Islet of Langerhans (tissue), 1 donor: ENCODE measurements at regions not wholly inside any gene's neighbourhood (a gene's known extent, or its start where the extent isn't known, plus 50 kb on each side); places are given as distances from the start of the nearest gene placed in this dataset.

Experiments used
- FAIRE-seq: peaks from one replicate; lab custom pipeline; 2011; peaks lifted over from hg19 to GRCh38; lab: Jason Lieb, UNC

GRCh38 chr2:37544591-37545031, 126.8 kb downstream of the CDC42EP3 start:
- no peak for FAIRE-seq

GRCh38 chr2:37549598-37549997, 121.8 kb downstream of the CDC42EP3 start:
- no peak for FAIRE-seq

DNA sequence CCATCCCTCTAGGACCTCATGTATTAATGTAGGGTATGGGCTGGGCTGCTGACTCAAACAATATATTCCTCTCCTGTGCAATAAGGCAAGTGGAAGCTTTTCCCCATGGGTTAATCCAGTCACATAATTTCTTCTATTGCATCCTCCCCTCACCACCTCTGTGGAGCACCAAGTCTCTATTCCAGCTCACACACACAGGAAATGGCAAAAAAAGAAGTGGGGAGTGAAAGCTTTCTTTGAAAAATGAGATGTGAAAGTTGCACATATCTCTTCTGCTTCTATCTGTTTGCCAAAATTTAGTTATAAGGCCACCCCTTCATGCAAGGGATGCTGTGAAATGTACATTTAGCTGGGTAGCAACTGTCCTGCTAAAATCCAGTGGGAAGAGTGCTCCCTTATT, 121.3 kb downstream of the CDC42EP3 start:
- no peak for FAIRE-seq

DNA sequence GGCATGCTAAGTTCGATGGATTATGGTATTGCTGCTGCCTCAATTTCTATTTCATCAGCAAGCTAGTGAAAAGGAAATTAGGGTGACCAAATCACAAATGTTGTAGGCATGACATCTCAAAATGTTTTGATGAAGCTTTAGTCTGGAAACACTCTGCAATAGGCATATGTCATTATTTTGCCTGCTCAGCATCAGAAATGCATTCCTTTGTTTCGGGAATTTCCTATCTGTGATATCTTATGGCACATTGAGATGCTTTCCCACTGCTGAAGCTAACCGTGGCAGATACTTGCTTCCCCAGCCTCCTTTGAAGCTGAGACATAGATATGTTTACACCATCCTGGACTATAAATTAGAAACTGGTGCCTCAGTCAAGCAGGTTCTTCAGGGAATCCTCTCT, 119.7 kb downstream of the CDC42EP3 start:
- no peak for FAIRE-seq

DNA sequence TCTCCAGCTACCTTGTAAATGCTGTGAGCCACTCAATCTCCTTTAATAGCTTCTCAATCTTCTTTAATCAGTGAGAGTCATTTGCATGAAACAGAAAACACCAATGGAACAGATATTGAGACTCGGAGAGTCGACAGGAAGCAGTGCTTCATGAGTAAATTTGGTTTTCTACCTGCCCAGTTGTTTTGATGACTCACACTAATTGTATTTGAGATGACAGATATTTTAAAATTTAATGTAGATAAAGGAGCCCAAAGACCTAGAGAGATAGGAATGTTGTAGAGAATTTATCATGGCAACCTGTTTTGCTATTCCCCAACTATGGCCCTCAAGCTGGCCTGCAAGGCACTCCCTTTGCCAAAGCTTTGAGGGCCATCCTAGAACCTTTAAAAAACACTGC, 119.1 kb downstream of the CDC42EP3 start:
- no peak for FAIRE-seq

GRCh38 chr2:37553411-37554154, 117.9 kb downstream of the CDC42EP3 start:
- no peak for FAIRE-seq

DNA sequence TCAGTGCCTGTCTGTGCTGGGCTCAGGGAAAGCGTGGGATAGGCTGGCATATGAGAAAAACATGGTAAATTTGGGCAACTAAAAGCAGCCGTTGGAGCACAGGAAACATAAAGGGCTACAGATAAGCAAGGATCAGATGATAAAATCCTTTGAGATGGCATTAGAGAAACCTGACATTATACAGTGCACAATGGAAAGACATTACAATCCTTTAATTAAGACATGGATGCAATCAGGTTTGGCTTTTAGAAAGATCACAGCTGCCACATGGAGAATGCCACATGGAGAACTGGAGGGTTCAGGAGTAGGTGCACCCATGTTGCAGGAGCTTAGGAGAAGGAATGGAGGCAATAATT, 117.3 kb downstream of the CDC42EP3 start:
- FAIRE-seq, result no peak

DNA sequence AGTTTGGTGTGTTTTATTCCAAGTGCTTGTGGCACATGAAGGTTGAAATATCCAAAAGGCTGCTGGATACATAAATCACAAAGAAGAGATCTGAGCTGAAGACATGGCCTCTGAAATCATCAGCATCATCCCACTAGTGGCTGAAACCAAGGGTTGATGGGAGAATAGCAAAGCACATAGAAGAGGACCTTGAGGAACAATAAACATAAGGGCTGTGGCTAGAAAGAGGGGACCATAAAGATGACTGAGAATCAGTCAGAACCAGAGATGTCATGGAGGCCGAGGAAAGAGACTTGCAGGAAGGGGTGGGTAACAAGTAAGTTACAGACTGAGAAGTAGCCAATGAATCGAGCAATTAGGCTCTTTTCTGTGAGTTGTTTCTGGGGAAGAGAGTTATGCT, 116.8 kb downstream of the CDC42EP3 start:
- no peak for FAIRE-seq

- no peak for FAIRE-seq
These were observed 116.0 kb downstream of the CDC42EP3 start for GRCh38 chr2:37555457-37555856.

GRCh38 chr2:37556256-37556655, 115.2 kb downstream of the CDC42EP3 start:
- FAIRE-seq, result no peak

DNA sequence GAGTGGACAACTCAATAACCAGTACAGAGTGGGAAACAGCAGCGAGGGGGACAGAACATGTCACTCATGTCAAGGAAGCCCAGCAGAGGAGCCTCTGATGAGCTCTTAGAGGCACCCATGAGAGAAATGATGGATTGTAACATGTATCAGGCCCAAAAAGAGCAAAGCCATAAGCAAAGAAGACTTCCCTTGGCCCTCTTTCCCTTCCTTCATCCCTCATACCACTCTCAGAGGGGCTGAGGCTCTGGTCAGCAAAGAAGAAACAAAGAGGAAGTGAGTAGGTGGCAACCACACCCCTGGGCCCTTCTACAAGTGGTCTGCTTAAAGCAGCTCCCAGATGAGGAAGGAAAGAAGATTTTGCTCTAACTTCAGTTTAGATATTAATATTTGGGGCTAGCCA, 112.8 kb downstream of the CDC42EP3 start:
- FAIRE-seq, result no peak

DNA sequence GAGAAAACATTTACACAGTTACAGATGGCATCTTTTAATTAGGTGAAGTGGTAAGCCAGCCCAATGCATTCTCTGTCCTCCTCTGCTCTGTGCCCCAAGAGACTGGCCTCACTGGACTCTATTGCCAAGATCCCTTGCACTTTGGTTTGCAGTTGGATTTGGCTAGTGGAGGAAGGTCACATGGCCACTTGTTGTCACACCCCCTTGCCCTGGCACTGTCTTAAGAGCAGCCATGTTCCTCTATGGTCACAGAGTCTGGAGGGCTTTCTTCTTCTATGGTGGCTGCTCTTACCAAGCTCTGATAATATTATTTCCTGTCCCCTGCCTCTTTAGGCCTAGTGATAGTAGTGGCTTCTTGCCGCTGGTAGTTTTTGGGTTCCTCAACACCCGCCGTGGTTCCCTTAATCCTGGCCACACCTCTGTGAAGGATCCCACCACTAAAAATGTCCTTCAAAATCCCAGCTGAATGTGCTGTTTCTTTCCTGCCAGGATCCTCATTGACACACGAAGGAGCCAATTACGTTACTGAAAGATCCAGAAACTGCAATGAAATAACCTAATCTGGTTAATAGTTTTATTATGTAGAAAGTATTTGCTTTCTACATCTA, 111.1 kb downstream of the CDC42EP3 start:
- FAIRE-seq, result no peak

- no peak for FAIRE-seq
These were observed 110.4 kb downstream of the CDC42EP3 start for GRCh38 chr2:37560863-37561614.

DNA sequence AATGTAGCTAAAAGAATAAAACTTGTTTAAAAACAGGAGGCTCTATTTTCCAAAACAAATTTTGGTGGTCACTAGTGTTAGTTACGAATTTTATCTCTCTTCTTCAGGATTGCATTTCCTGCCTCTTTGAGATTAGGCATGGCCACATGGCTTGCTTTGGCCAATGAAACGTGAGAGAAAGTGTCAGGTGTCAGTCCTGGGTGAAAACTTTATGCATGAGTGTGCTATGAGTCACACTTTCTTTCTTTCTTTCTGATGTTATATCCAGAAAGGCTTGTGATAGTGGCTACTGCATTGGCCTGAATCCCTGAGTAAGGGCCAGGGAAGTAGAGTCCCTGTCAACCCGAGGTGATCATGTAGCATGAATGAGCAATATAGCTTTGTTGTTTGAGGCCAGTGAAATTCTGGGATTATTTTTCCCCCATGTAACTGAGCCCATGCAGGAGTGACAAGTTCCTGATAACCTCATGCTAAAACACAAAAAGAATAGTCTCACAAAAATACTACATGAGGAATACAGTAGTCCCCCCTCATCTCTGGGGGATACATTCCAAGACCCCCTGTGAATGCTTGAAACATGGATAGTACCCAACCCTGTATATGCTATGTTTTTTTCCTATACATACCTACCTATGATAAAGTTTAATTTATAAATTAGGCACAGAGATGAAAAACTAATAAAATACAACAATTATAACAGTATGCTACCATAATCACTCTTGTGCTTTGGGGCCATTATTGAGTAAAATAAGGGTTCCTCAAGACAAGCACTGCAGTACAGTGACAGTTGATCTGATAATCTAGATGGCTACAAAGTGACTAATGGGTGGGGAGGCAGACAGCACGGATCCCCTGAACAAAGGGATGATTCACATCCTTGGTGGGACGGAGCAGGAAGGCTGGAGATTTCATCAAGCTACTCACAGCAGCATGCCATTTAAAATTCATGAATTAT, 109.5 kb downstream of the CDC42EP3 start:
- no peak for FAIRE-seq

GRCh38 chr2:37563375-37564015, 107.9 kb downstream of the CDC42EP3 start:
- no peak for FAIRE-seq

DNA sequence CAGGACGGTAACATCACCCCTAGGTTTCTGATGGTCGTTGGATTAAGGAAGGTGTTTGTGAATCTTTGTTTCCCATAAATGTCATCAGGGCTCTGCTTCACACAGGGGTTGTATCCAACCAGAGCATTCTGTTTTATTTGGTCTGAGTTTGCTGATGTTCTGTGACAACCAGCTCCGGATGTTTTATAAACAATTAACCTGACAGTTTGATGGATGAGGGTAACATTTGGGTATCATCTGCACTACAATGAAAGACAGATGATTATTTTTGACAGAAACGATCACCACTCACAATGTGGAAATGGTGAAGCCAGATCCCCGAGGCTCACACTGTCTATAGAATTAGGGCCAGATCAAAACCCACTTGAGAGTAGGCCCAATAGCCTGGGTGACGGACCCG, 107.1 kb downstream of the CDC42EP3 start:
- no peak for FAIRE-seq

- no peak for FAIRE-seq
These were observed 104.9 kb downstream of the CDC42EP3 start for GRCh38 chr2:37566517-37566981.

- no peak for FAIRE-seq
These were observed 102.9 kb downstream of the CDC42EP3 start for GRCh38 chr2:37568565-37568964.

DNA sequence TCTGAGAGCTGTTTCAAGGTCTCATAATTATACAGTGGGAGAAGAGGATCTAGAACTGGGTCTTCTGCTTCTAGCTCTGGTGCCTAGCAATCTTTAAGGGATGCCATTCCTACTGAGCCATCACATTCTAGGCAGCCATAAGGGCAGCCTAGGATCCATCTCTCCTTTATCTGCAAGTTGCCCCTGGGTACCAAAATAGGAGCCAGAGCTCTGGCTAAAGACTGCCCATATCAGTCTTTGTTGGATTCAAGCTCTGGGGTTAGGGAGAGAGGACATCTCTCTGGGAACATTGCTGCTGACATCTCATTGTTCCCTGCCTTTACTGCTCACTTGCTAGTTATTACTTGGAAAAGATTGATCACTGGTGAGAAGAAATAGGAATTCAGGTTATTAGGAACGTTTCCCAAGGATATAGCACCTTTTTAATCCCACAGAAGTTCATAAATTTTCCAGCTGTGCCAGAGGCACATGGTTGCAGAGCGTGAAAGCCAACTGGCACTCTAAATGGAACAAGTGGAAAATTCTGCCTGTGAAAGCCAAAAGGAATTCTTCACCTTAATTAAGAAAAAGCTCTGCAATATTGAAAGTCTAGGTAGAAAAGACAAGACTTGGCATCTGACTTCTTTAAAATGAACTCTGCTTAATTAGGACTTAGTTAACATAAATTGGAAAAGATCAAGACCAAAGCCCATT, 102.2 kb downstream of the CDC42EP3 start:
- no peak for FAIRE-seq

DNA sequence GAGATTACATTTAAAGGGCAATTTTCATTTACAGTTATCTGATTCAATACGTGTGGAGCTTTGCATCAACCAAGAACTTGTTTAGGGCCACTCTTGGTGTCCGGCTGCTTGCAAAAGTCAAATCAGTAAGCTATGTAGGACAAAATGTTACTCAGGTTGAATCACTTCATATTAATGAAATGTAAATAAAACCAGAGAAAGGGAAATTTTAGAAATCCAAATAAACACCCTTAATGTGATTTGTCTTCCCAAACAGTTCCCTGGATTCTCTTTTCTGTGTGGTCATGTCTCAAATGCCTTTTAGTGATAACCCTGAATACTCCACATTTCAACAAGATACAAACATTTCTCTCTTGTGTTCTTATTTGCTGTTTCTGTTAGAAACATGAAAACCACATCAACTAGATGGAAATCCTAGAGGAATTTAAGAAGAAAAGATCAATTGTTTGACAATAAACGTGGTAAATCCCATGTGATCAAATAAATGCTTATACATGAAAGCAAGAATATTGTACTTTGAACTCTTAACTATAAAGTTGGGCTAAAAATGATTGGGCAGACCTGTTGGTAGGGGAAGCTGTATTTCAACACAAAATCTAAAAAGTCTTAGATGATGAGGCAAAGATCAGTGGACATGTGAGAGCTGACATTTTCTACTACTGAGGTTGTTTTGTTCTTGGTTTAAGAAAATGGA, 101.3 kb downstream of the CDC42EP3 start:
- FAIRE-seq, result no peak
